HEK293T (cell line): ENCODE measurements at regions not wholly inside any gene's neighbourhood (a gene's known extent, or its start where the extent isn't known, plus 50 kb on each side); places are given as distances from the start of the nearest gene placed in this dataset.
"Not testable (repeated sequence)": the region's sequence is repeated elsewhere in the genome, so short reads cannot be mapped to it uniquely, and the experiment has no call there.

ENCODE experiments used
- ELF4 ChIP-seq: fragments of 450-650 bp; IDR thresholded peaks from 2 replicates; pipeline ENCODE4 v1.6.1; 2017; ENCODE audit warnings: antibody characterized with exemption
- FOXA1 ChIP-seq: fragments of 450-650 bp; IDR thresholded peaks from 2 replicates; pipeline ENCODE4 v1.6.1; 2016; ENCODE audit warnings: mild to moderate bottlenecking
- FOXK2 ChIP-seq: fragments of 450-650 bp; IDR thresholded peaks from 2 replicates; pipeline ENCODE4 v1.6.1; 2016; ENCODE audit warnings: mild to moderate bottlenecking
- FOXM1 ChIP-seq: fragments of 450-650 bp; IDR thresholded peaks from 2 replicates; pipeline ENCODE4 v1.6.1; 2017; ENCODE audit warnings: mild to moderate bottlenecking, borderline replicate concordance
- SP1 ChIP-seq: fragments of 450-650 bp; IDR thresholded peaks from 2 replicates; pipeline ENCODE4 v1.6.1; 2017
- SUZ12 ChIP-seq: fragments of 450-650 bp; IDR thresholded peaks from 2 replicates; pipeline ENCODE4 v1.6.1; 2016; ENCODE audit warnings: mild to moderate bottlenecking
- TARDBP ChIP-seq: fragments of 450-650 bp; IDR thresholded peaks from 2 replicates; pipeline ENCODE4 v1.6.1; 2016
- TF ChIP-seq, protein P1 (sequence below): fragments of 450-650 bp; IDR thresholded peaks from 2 replicates; pipeline ENCODE4 v1.6.1; 2016

DNA sequence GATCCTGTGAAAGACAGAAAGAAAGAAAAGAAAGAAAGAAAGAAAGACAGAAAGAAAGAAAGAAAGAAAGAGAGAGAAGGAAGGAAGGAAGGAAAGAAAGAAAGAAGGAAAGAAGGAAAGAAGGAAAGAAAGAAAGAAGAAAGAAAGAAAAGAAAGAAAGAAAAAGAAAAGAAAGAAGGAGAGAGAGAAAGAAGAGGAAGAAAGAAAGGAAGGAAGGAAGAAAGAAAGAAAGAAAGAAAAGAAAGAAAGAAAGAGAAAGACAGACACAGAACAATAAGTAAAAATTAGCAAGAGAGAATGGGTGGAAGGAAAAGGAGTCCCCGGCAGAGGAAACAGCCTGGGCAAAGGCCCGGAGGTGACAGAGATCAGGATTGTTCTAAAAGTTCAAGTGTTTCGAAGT lies 183.4 kb downstream of the MIAT start:
- TF ChIP-seq, protein P1, sequence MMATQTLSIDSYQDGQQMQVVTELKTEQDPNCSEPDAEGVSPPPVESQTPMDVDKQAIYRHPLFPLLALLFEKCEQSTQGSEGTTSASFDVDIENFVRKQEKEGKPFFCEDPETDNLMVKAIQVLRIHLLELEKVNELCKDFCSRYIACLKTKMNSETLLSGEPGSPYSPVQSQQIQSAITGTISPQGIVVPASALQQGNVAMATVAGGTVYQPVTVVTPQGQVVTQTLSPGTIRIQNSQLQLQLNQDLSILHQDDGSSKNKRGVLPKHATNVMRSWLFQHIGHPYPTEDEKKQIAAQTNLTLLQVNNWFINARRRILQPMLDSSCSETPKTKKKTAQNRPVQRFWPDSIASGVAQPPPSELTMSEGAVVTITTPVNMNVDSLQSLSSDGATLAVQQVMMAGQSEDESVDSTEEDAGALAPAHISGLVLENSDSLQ, result not testable (repeated sequence)
- TF ChIP-seq FOXA1, ELF4, SP1, FOXM1, FOXK2, TARDBP, SUZ12: not testable (repeated sequence)
